ENCODE measurements at regions not wholly inside any gene's neighbourhood (a gene's known extent, or its start where the extent isn't known, plus 50 kb on each side); places are given as distances from the start of the nearest gene placed in this dataset.
"Not testable (repeated sequence)": the region's sequence is repeated elsewhere in the genome, so short reads cannot be mapped to it uniquely, and the experiment has no call there.

- Histone ChIP-seq H3K36me3 (ENCODE audit: insufficient read depth, low read length) (no peaks in the 10 kb centered on the region), H3K27me3 (ENCODE audit: insufficient read depth, low read length) (peaks cover 5% of the 10 kb centered on the region), H3K9me3 (ENCODE audit: low read length) (no peaks in the 10 kb centered on the region), H2AFZ (ENCODE audit: low read depth, low read length) (no peak overlapping the region), H3K4me1 (ENCODE audit: insufficient read depth, low read length) (peaks cover 17% of the 10 kb centered on the region), H3K4me3 (ENCODE audit: low read length) (no peak overlapping the region)
Measured at GRCh38 chr5:113689647-113690046, 176.2 kb downstream of the YTHDC2 start.

- Histone ChIP-seq H3K4me1 (ENCODE audit: insufficient read depth, low read length) (peaks cover 17% of the 10 kb centered on the region), H3K9me3 (ENCODE audit: low read length) (no peaks in the 10 kb centered on the region), H2AFZ (ENCODE audit: low read depth, low read length) (no peak overlapping the region), H3K27me3 (ENCODE audit: insufficient read depth, low read length) (peaks cover 5% of the 10 kb centered on the region), H3K36me3 (ENCODE audit: insufficient read depth, low read length) (no peaks in the 10 kb centered on the region), H3K4me3 (ENCODE audit: low read length) (no peak overlapping the region)
Measured at GRCh38 chr5:113692466-113692865, 179.0 kb downstream of the YTHDC2 start.

- peak overlapping the region; percentile 21 for H2AFZ ChIP-seq (ENCODE audit: low read depth, low read length)
- H3K4me3 ChIP-seq (ENCODE audit: low read length), result no peak overlapping the region
- no peaks in the 10 kb centered on the region for H3K36me3 ChIP-seq (ENCODE audit: insufficient read depth, low read length)
- H3K27me3 ChIP-seq (ENCODE audit: insufficient read depth, low read length), result peaks cover 5% of the 10 kb centered on the region
- H3K9me3 ChIP-seq (ENCODE audit: low read length), result no peaks in the 10 kb centered on the region
- peaks cover 17% of the 10 kb centered on the region for H3K4me1 ChIP-seq (ENCODE audit: insufficient read depth, low read length)
Measured at GRCh38 chr5:113692891-113693457, 179.5 kb downstream of the YTHDC2 start.

- no peak overlapping the region for H3K4me3 ChIP-seq (ENCODE audit: low read length)
- H3K4me1 ChIP-seq (ENCODE audit: insufficient read depth, low read length), result peaks cover 17% of the 10 kb centered on the region
- H3K9me3 ChIP-seq (ENCODE audit: low read length), result no peaks in the 10 kb centered on the region
- H3K36me3 ChIP-seq (ENCODE audit: insufficient read depth, low read length), result no peaks in the 10 kb centered on the region
- no peak overlapping the region for H2AFZ ChIP-seq (ENCODE audit: low read depth, low read length)
- peaks cover 5% of the 10 kb centered on the region for H3K27me3 ChIP-seq (ENCODE audit: insufficient read depth, low read length)
Measured at GRCh38 chr5:113693701-113694100, 180.2 kb downstream of the YTHDC2 start.

- no peak overlapping the region for H2AFZ ChIP-seq (ENCODE audit: low read depth, low read length)
- peaks cover 17% of the 10 kb centered on the region for H3K4me1 ChIP-seq (ENCODE audit: insufficient read depth, low read length)
Measured at GRCh38 chr5:113694576-113694975, 181.1 kb downstream of the YTHDC2 start.

GRCh38 chr5:113703266-113703665, 189.8 kb downstream of the YTHDC2 start:
- Histone ChIP-seq H3K36me3 (ENCODE audit: insufficient read depth, low read length) (no peaks in the 10 kb centered on the region), H3K27me3 (ENCODE audit: insufficient read depth, low read length) (no peaks in the 10 kb centered on the region), H2AFZ (ENCODE audit: low read depth, low read length) (no peak overlapping the region), H3K9me3 (ENCODE audit: low read length) (peaks cover 2% of the 10 kb centered on the region), H3K4me1 (ENCODE audit: insufficient read depth, low read length) (no peaks in the 10 kb centered on the region), H3K4me3 (ENCODE audit: low read length) (no peak overlapping the region)

More at GRCh38 chr5:113694576-113694975, 181.1 kb downstream of the YTHDC2 start:
- H3K9me3 ChIP-seq (ENCODE audit: low read length), result no peaks in the 10 kb centered on the region
- H3K27me3 ChIP-seq (ENCODE audit: insufficient read depth, low read length), result peaks cover 5% of the 10 kb centered on the region
- H3K4me3 ChIP-seq (ENCODE audit: low read length), result no peak overlapping the region
- no peaks in the 10 kb centered on the region for H3K36me3 ChIP-seq (ENCODE audit: insufficient read depth, low read length)

- Histone ChIP-seq H3K36me3 (ENCODE audit: insufficient read depth, low read length) (no peaks in the 10 kb centered on the region), H3K4me1 (ENCODE audit: insufficient read depth, low read length) (no peaks in the 10 kb centered on the region), H3K27me3 (ENCODE audit: insufficient read depth, low read length) (no peaks in the 10 kb centered on the region), H3K4me3 (ENCODE audit: low read length) (no peak overlapping the region), H3K9me3 (ENCODE audit: low read length) (peaks cover 2% of the 10 kb centered on the region), H2AFZ (ENCODE audit: low read depth, low read length) (no peak overlapping the region)
Measured at GRCh38 chr5:113705657-113706056, 192.2 kb downstream of the YTHDC2 start.

GRCh38 chr5:113713051-113713450, 199.6 kb downstream of the YTHDC2 start:
- no peak overlapping the region for H3K4me3 ChIP-seq (ENCODE audit: low read length)
- H3K27me3 ChIP-seq (ENCODE audit: insufficient read depth, low read length), result no peaks in the 10 kb centered on the region
- H3K9me3 ChIP-seq (ENCODE audit: low read length), result no peaks in the 10 kb centered on the region
- H3K4me1 ChIP-seq (ENCODE audit: insufficient read depth, low read length), result no peaks in the 10 kb centered on the region
- no peak overlapping the region for H2AFZ ChIP-seq (ENCODE audit: low read depth, low read length)
- H3K36me3 ChIP-seq (ENCODE audit: insufficient read depth, low read length), result no peaks in the 10 kb centered on the region

- not testable (repeated sequence) for H3K27me3 ChIP-seq (ENCODE audit: insufficient read depth, low read length); H2AFZ ChIP-seq (ENCODE audit: low read depth, low read length); H3K36me3 ChIP-seq (ENCODE audit: insufficient read depth, low read length); H3K9me3 ChIP-seq (ENCODE audit: low read length); H3K4me1 ChIP-seq (ENCODE audit: insufficient read depth, low read length); H3K4me3 ChIP-seq (ENCODE audit: low read length)
Measured at GRCh38 chr5:113715921-113716320, 202.4 kb downstream of the YTHDC2 start.

- Histone ChIP-seq H3K4me3 (ENCODE audit: low read length) (no peak overlapping the region), H3K4me1 (ENCODE audit: insufficient read depth, low read length) (no peaks in the 10 kb centered on the region), H3K27me3 (ENCODE audit: insufficient read depth, low read length) (no peaks in the 10 kb centered on the region), H2AFZ (ENCODE audit: low read depth, low read length) (no peak overlapping the region), H3K36me3 (ENCODE audit: insufficient read depth, low read length) (no peaks in the 10 kb centered on the region), H3K9me3 (ENCODE audit: low read length) (no peaks in the 10 kb centered on the region)
Measured at GRCh38 chr5:113719549-113719948, 206.1 kb downstream of the YTHDC2 start.

GRCh38 chr5:113721171-113721570, 207.7 kb downstream of the YTHDC2 start:
- H3K4me1 ChIP-seq (ENCODE audit: insufficient read depth, low read length), result no peaks in the 10 kb centered on the region
- H3K9me3 ChIP-seq (ENCODE audit: low read length), result no peaks in the 10 kb centered on the region
- H2AFZ ChIP-seq (ENCODE audit: low read depth, low read length), result no peak overlapping the region
- no peaks in the 10 kb centered on the region for H3K36me3 ChIP-seq (ENCODE audit: insufficient read depth, low read length)
- no peaks in the 10 kb centered on the region for H3K27me3 ChIP-seq (ENCODE audit: insufficient read depth, low read length)
- no peak overlapping the region for H3K4me3 ChIP-seq (ENCODE audit: low read length)

GRCh38 chr5:113723021-113723420, 209.5 kb downstream of the YTHDC2 start:
- Histone ChIP-seq H2AFZ (ENCODE audit: low read depth, low read length) (no peak overlapping the region), H3K4me3 (ENCODE audit: low read length) (no peak overlapping the region), H3K36me3 (ENCODE audit: insufficient read depth, low read length) (no peaks in the 10 kb centered on the region), H3K4me1 (ENCODE audit: insufficient read depth, low read length) (no peaks in the 10 kb centered on the region), H3K27me3 (ENCODE audit: insufficient read depth, low read length) (no peaks in the 10 kb centered on the region), H3K9me3 (ENCODE audit: low read length) (no peaks in the 10 kb centered on the region)

GRCh38 chr5:113735751-113736150, 222.3 kb downstream of the YTHDC2 start:
- Histone ChIP-seq H3K4me1 (ENCODE audit: insufficient read depth, low read length) (no peaks in the 10 kb centered on the region), H3K9me3 (ENCODE audit: low read length) (no peaks in the 10 kb centered on the region), H2AFZ (ENCODE audit: low read depth, low read length) (no peak overlapping the region), H3K4me3 (ENCODE audit: low read length) (no peak overlapping the region), H3K27me3 (ENCODE audit: insufficient read depth, low read length) (no peaks in the 10 kb centered on the region), H3K36me3 (ENCODE audit: insufficient read depth, low read length) (no peaks in the 10 kb centered on the region)

- Histone ChIP-seq H3K36me3 (ENCODE audit: insufficient read depth, low read length) (no peaks in the 10 kb centered on the region), H3K27me3 (ENCODE audit: insufficient read depth, low read length) (no peaks in the 10 kb centered on the region), H3K4me1 (ENCODE audit: insufficient read depth, low read length) (no peaks in the 10 kb centered on the region), H3K4me3 (ENCODE audit: low read length) (no peak overlapping the region), H2AFZ (ENCODE audit: low read depth, low read length) (no peak overlapping the region), H3K9me3 (ENCODE audit: low read length) (no peaks in the 10 kb centered on the region)
Measured at GRCh38 chr5:113742176-113742575, 228.7 kb downstream of the YTHDC2 start.

Data from neuron (in vitro differentiated cells).